Activated T-helper 17 cell treated with anti-CD3 and anti-CD28 coated beads, Interleukin-2, amount 50 U/mL, for 72 hours (primary cell): ENCODE measurements at regions not wholly inside any gene's neighbourhood (a gene's known extent, or its start where the extent isn't known, plus 50 kb on each side); places are given as distances from the start of the nearest gene placed in this dataset.
"Not testable (repeated sequence)": the region's sequence is repeated elsewhere in the genome, so short reads cannot be mapped to it uniquely, and the experiment has no call there.

Experiments used
- ATAC-seq: fragments of 150-1000 bp; cut with Tn5 transposase; replicated peaks from 2 replicates; pipeline ENCODE4 v1.10.0; 2021; ENCODE audit warnings: mild to moderate bottlenecking, moderate library complexity
- H3K27ac Mint-ChIP-seq: one replicate; pipeline ENCODE4 v1.8.0; 2022; ENCODE audit warnings: mixed read lengths
- H3K27me3 Mint-ChIP-seq: one replicate; pipeline ENCODE4 v1.8.0; 2022; ENCODE audit warnings: mixed read lengths
- H3K36me3 Mint-ChIP-seq: one replicate; pipeline ENCODE4 v1.8.0; 2022; ENCODE audit warnings: low read depth, mild to moderate bottlenecking, mixed read lengths
- H3K4me1 Mint-ChIP-seq: one replicate; pipeline ENCODE4 v1.8.0; 2022; ENCODE audit warnings: mixed read lengths
- H3K4me3 Mint-ChIP-seq: one replicate; pipeline ENCODE4 v1.8.0; 2022; ENCODE audit warnings: mild to moderate bottlenecking, mixed read lengths
- H3K9me3 Mint-ChIP-seq: one replicate; pipeline ENCODE4 v1.8.0; 2022; ENCODE audit warnings: mixed read lengths

GRCh38 chr1:201639391-201639790 lies 100.5 kb downstream of the NAV1 start:
- H3K27ac Mint-ChIP-seq, result no peak overlapping the region
- H3K4me1 Mint-ChIP-seq, result no peaks in the 10 kb centered on the region
- no peak overlapping the region for H3K4me3 Mint-ChIP-seq
- no peak for ATAC-seq
- no peaks in the 10 kb centered on the region for H3K27me3 Mint-ChIP-seq
- no peaks in the 10 kb centered on the region for H3K36me3 Mint-ChIP-seq
- H3K9me3 Mint-ChIP-seq, result no peaks in the 10 kb centered on the region

- no peaks in the 10 kb centered on the region for H3K9me3 Mint-ChIP-seq
- H3K27ac Mint-ChIP-seq, result no peak overlapping the region
- H3K27me3 Mint-ChIP-seq, result peaks cover 4% of the 10 kb centered on the region
- no peaks in the 10 kb centered on the region for H3K36me3 Mint-ChIP-seq
- ATAC-seq, result no peak
- no peaks in the 10 kb centered on the region for H3K4me1 Mint-ChIP-seq
- H3K4me3 Mint-ChIP-seq, result no peak overlapping the region
These were observed 100.9 kb downstream of the NAV1 start for GRCh38 chr1:201639826-201640225.

- H3K27ac Mint-ChIP-seq, result no peak overlapping the region
- H3K4me1 Mint-ChIP-seq, result no peaks in the 10 kb centered on the region
- no peaks in the 10 kb centered on the region for H3K36me3 Mint-ChIP-seq
- H3K4me3 Mint-ChIP-seq, result no peak overlapping the region
- H3K27me3 Mint-ChIP-seq, result peaks cover 4% of the 10 kb centered on the region
- no peaks in the 10 kb centered on the region for H3K9me3 Mint-ChIP-seq
- ATAC-seq, result no peak
These were observed 101.7 kb downstream of the NAV1 start for GRCh38 chr1:201640624-201641023.

GRCh38 chr1:201641524-201642253 lies 102.8 kb downstream of the NAV1 start:
- ATAC-seq, result no peak
- Mint-ChIP-seq H3K27ac (no peak overlapping the region), H3K27me3 (peaks cover 11% of the 10 kb centered on the region), H3K4me1 (no peaks in the 10 kb centered on the region), H3K36me3 (no peaks in the 10 kb centered on the region), H3K4me3 (no peak overlapping the region), H3K9me3 (no peaks in the 10 kb centered on the region)

- Mint-ChIP-seq H3K4me3 (no peak overlapping the region), H3K27ac (no peak overlapping the region), H3K4me1 (no peaks in the 10 kb centered on the region), H3K9me3 (no peaks in the 10 kb centered on the region), H3K27me3 (peaks cover 23% of the 10 kb centered on the region), H3K36me3 (no peaks in the 10 kb centered on the region)
- no peak for ATAC-seq
These were observed 104.8 kb downstream of the NAV1 start for GRCh38 chr1:201643835-201644104.

GRCh38 chr1:201644197-201644596 lies 105.3 kb downstream of the NAV1 start:
- peaks cover 23% of the 10 kb centered on the region for H3K27me3 Mint-ChIP-seq
- ATAC-seq, result no peak
- H3K36me3 Mint-ChIP-seq, result no peaks in the 10 kb centered on the region
- no peak overlapping the region for H3K27ac Mint-ChIP-seq
- H3K9me3 Mint-ChIP-seq, result no peaks in the 10 kb centered on the region
- H3K4me1 Mint-ChIP-seq, result no peaks in the 10 kb centered on the region
- H3K4me3 Mint-ChIP-seq, result no peak overlapping the region

GRCh38 chr1:201645000-201645399 lies 106.1 kb downstream of the NAV1 start:
- H3K36me3 Mint-ChIP-seq, H3K4me3 Mint-ChIP-seq, H3K4me1 Mint-ChIP-seq, ATAC-seq, H3K27ac Mint-ChIP-seq, H3K9me3 Mint-ChIP-seq: not testable (repeated sequence)
- peaks cover 23% of the 10 kb centered on the region for H3K27me3 Mint-ChIP-seq

GRCh38 chr1:201645956-201646355 lies 107.0 kb downstream of the NAV1 start:
- H3K27me3 Mint-ChIP-seq, result peaks cover 27% of the 10 kb centered on the region

GRCh38 chr1:201646411-201647022 lies 107.6 kb downstream of the NAV1 start:
- Mint-ChIP-seq H3K4me1 (no peaks in the 10 kb centered on the region), H3K27me3 (peaks cover 28% of the 10 kb centered on the region), H3K4me3 (no peak overlapping the region), H3K27ac (no peak overlapping the region), H3K36me3 (no peaks in the 10 kb centered on the region), H3K9me3 (no peaks in the 10 kb centered on the region)
- no peak for ATAC-seq

More at GRCh38 chr1:201645956-201646355, 107.0 kb downstream of the NAV1 start:
- Mint-ChIP-seq H3K4me1 (no peaks in the 10 kb centered on the region), H3K27ac (no peak overlapping the region), H3K4me3 (no peak overlapping the region), H3K36me3 (no peaks in the 10 kb centered on the region), H3K9me3 (no peaks in the 10 kb centered on the region)
- ATAC-seq, result no peak

GRCh38 chr1:201647094-201647493 lies 108.2 kb downstream of the NAV1 start:
- no peaks in the 10 kb centered on the region for H3K36me3 Mint-ChIP-seq
- H3K9me3 Mint-ChIP-seq, result no peaks in the 10 kb centered on the region
- no peak overlapping the region for H3K27ac Mint-ChIP-seq
- H3K27me3 Mint-ChIP-seq, result peaks cover 28% of the 10 kb centered on the region
- H3K4me3 Mint-ChIP-seq, result no peak overlapping the region
- ATAC-seq, result no peak
- no peaks in the 10 kb centered on the region for H3K4me1 Mint-ChIP-seq

GRCh38 chr1:201647722-201648065 lies 108.8 kb downstream of the NAV1 start:
- Mint-ChIP-seq H3K9me3 (no peaks in the 10 kb centered on the region), H3K36me3 (no peaks in the 10 kb centered on the region), H3K4me1 (no peaks in the 10 kb centered on the region), H3K4me3 (peak overlapping the region; percentile 27), H3K27me3 (peaks cover 28% of the 10 kb centered on the region), H3K27ac (no peak overlapping the region)
- ATAC-seq, result no peak

GRCh38 chr1:201648066-201648906 lies 109.4 kb downstream of the NAV1 start:
- no peaks in the 10 kb centered on the region for H3K4me1 Mint-ChIP-seq
- no peaks in the 10 kb centered on the region for H3K9me3 Mint-ChIP-seq
- H3K27ac Mint-ChIP-seq, result no peak overlapping the region
- peaks cover 28% of the 10 kb centered on the region for H3K27me3 Mint-ChIP-seq
- ATAC-seq, result no peak
- peak overlapping the region; percentile 27 for H3K4me3 Mint-ChIP-seq
- no peaks in the 10 kb centered on the region for H3K36me3 Mint-ChIP-seq

- Mint-ChIP-seq H3K4me3 (peak overlapping the region; percentile 33), H3K4me1 (no peaks in the 10 kb centered on the region), H3K9me3 (no peaks in the 10 kb centered on the region), H3K36me3 (no peaks in the 10 kb centered on the region), H3K27me3 (peaks cover 28% of the 10 kb centered on the region), H3K27ac (no peak overlapping the region)
- ATAC-seq, result no peak
These were observed 110.2 kb downstream of the NAV1 start for GRCh38 chr1:201648907-201649721.

- peaks cover 24% of the 10 kb centered on the region for H3K27me3 Mint-ChIP-seq
- no peak overlapping the region for H3K27ac Mint-ChIP-seq
- H3K36me3 Mint-ChIP-seq, result no peaks in the 10 kb centered on the region
- no peaks in the 10 kb centered on the region for H3K4me1 Mint-ChIP-seq
- H3K9me3 Mint-ChIP-seq, result no peaks in the 10 kb centered on the region
- H3K4me3 Mint-ChIP-seq, result peak overlapping the region; percentile 33
- ATAC-seq, result peak; percentile 55
These were observed 111.1 kb downstream of the NAV1 start for GRCh38 chr1:201649761-201650622.
